A549 (cell line): ENCODE measurements at regions not wholly inside any gene's neighbourhood (a gene's known extent, or its start where the extent isn't known, plus 50 kb on each side); places are given as distances from the start of the nearest gene placed in this dataset.

Experiments used
- ATAC-seq, 2 experiments: fragments of 200-7000 bp in 1 of 2; fragments of >200 bp in 1 of 2; cut with Nextera tagmentation in 1 of 2; cut with Tn5 transposase in 1 of 2; 3 replicates each; pipeline versions ENCODE4 v1.8.0 to v1.9.1; 2018 to 2020; ENCODE audit warnings: mild to moderate bottlenecking in 1 of 2, moderate library complexity in 1 of 2
- CTCF ChIA-PET: fragments of 300-600 bp; sonication (Branson Sonifier 250); formaldehyde crosslinking; extraction: SDS; loops from one replicate; lab custom pipeline; 2021; ENCODE audit warnings: antibody characterized with exemption, inconsistent platforms; lab: Yijun Ruan, JAX
- POLR2A ChIA-PET: fragments of 350-600 bp; formaldehyde crosslinking; extraction: SDS; loops from one replicate; lab custom pipeline; 2021; ENCODE audit warnings: antibody characterized with exemption, inconsistent platforms; lab: Yijun Ruan, JAX
- DNase-seq, 2 experiments: peaks; one replicate each; pipeline versions ENCODE4 v3.0.0 to v3.0.0-alpha.2; 2011 to 2016; ENCODE audit warnings: low read depth in 1 of 2, low spot score in 1 of 2
- FAIRE-seq: peaks from 2 replicates; lab custom pipeline; 2011; peaks lifted over from hg19 to GRCh38; lab: Jason Lieb, UNC
- H3K27ac ChIP-seq, 2 experiments: fragments of >200 bp; sonication (Bioruptor Twin); formaldehyde crosslinking; 3 replicates each; pipeline ENCODE4 v1.5.1; 2016 to 2017
- H3K4me1 ChIP-seq: fragments of >200 bp; sonication (Bioruptor Twin); formaldehyde crosslinking; 3 replicates; pipeline ENCODE4 v1.6.1; 2016
- H3K4me2 ChIP-seq: fragments of >200 bp; sonication (Bioruptor Twin); formaldehyde crosslinking; 3 replicates; pipeline ENCODE4 v1.6.1; 2016
- H3K4me3 ChIP-seq: fragments of >200 bp; sonication (Bioruptor Twin); formaldehyde crosslinking; 3 replicates; pipeline ENCODE4 v1.5.1; 2016
- H3K9me3 ChIP-seq: fragments of >200 bp; sonication (Bioruptor Twin); formaldehyde crosslinking; 3 replicates; pipeline ENCODE4 v1.6.1; 2016
- CBX2 ChIP-seq: fragments of 200-600 bp; sonication (generic); IDR thresholded peaks from 2 replicates; pipeline ENCODE4 v1.6.1; 2016; ENCODE audit warnings: low read depth, mild to moderate bottlenecking, borderline replicate concordance
- CEBPB ChIP-seq, 2 experiments: fragments of >200 bp in 1 of 2; sonication (Bioruptor Twin) in 1 of 2; formaldehyde crosslinking in 1 of 2; IDR thresholded peaks; 2 replicates each; pipeline ENCODE4 v1.6.1; 2012 to 2016
- EP300 ChIP-seq, 2 experiments: fragments of >200 bp; sonication (Bioruptor Twin); formaldehyde crosslinking; IDR thresholded peaks; 2 replicates in 1 of 2; 3 replicates in 1 of 2; pipeline ENCODE4 v1.6.1; 2016 to 2017
- ESRRA ChIP-seq: fragments of 150-350 bp; IDR thresholded peaks from 2 replicates; pipeline ENCODE4 v1.6.1; 2014; ENCODE audit warnings: mild to moderate bottlenecking, low read length, borderline replicate concordance
- FOXS1 ChIP-seq: fragments of 250-450 bp; sonication (Bioruptor Pico); IDR thresholded peaks from 2 replicates; pipeline ENCODE4 v1.5.0; 2020; ENCODE audit warnings: mild to moderate bottlenecking, moderate library complexity
- GATA3 ChIP-seq: IDR thresholded peaks from 2 replicates; pipeline ENCODE4 v1.6.1; 2012; ENCODE audit warnings: borderline replicate concordance
- HDAC2 ChIP-seq: fragments of 200-600 bp; sonication (generic); IDR thresholded peaks from 2 replicates; pipeline ENCODE4 v1.6.1; 2016
- HOXB13 ChIP-seq: fragments of 250-450 bp; sonication (Bioruptor Pico); IDR thresholded peaks from 2 replicates; pipeline ENCODE4 v1.5.0; 2020; ENCODE audit warnings: low read depth, mild to moderate bottlenecking, moderate library complexity
- HOXB5 ChIP-seq: fragments of 250-450 bp; sonication (Bioruptor Pico); IDR thresholded peaks from 2 replicates; pipeline ENCODE4 v1.5.0; 2020; ENCODE audit warnings: mild to moderate bottlenecking, moderate library complexity
- JUN ChIP-seq, 2 experiments: fragments of >200 bp; sonication (Bioruptor Twin); formaldehyde crosslinking; IDR thresholded peaks; 2 replicates in 1 of 2; 3 replicates in 1 of 2; pipeline ENCODE4 v1.6.1; 2016 to 2017
- KDM1A ChIP-seq: fragments of 200-600 bp; sonication (generic); IDR thresholded peaks from 2 replicates; pipeline ENCODE4 v1.6.1; 2016; ENCODE audit warnings: low read depth, mild to moderate bottlenecking
- MAFK ChIP-seq: fragments of 450-650 bp; IDR thresholded peaks from 2 replicates; pipeline ENCODE4 v1.6.1; 2014; ENCODE audit not compliant: partially characterized antibody
- MYC ChIP-seq: IDR thresholded peaks from 2 replicates; pipeline ENCODE4 v1.6.1; 2012; ENCODE audit warnings: mild to moderate bottlenecking, inconsistent platforms, low read length, improper control_type of control experiment, borderline replicate concordance
- NPAS2 ChIP-seq: fragments of 250-450 bp; sonication (Bioruptor Pico); IDR thresholded peaks from 2 replicates; pipeline ENCODE4 v1.8.0; 2022; ENCODE audit warnings: mild to moderate bottlenecking, moderate library complexity, borderline replicate concordance
- POLR2AphosphoS2 ChIP-seq: conservative IDR thresholded peaks from 2 replicates; pipeline ENCODE4 v1.6.1; 2012; ENCODE audit warnings: low read length, improper control_type of control experiment, inconsistent platforms
- RAD21 ChIP-seq, 2 experiments: fragments of >200 bp in 1 of 2; sonication (Bioruptor Twin) in 1 of 2; formaldehyde crosslinking in 1 of 2; IDR thresholded peaks in 1 of 2; conservative IDR thresholded peaks in 1 of 2; 2 replicates in 1 of 2; 3 replicates in 1 of 2; pipeline ENCODE4 v1.6.1; 2012 to 2018; ENCODE audit warnings: inconsistent platforms in 1 of 2
- RCOR1 ChIP-seq: fragments of 150-350 bp; IDR thresholded peaks from 2 replicates; pipeline ENCODE4 v1.6.1; 2014; ENCODE audit warnings: antibody characterized with exemption, low read length, low read depth
- RNF2 ChIP-seq: fragments of 200-600 bp; sonication (generic); IDR thresholded peaks from 2 replicates; pipeline ENCODE4 v1.6.1; 2016; ENCODE audit warnings: low read depth, mild to moderate bottlenecking, antibody characterized with exemption, moderate library complexity, borderline replicate concordance
- SMC3 ChIP-seq: fragments of >200 bp; sonication (Bioruptor Twin); formaldehyde crosslinking; IDR thresholded peaks from 3 replicates; pipeline ENCODE4 v1.6.1; 2018; ENCODE audit warnings: inconsistent platforms
- ZFP36 ChIP-seq: fragments of 450-650 bp; IDR thresholded peaks from 2 replicates; pipeline ENCODE4 v1.6.1; 2014; ENCODE audit warnings: borderline replicate concordance; ENCODE audit not compliant: partially characterized antibody
- ZNF302 ChIP-seq: fragments of 250-450 bp; sonication (Bioruptor Pico); IDR thresholded peaks from 2 replicates; pipeline ENCODE4 v1.9.0; 2021; ENCODE audit warnings: inconsistent platforms, mild to moderate bottlenecking, moderate library complexity
- ZSCAN20 ChIP-seq: fragments of 250-450 bp; sonication (Bioruptor Pico); IDR thresholded peaks from 2 replicates; pipeline ENCODE4 v1.8.0; 2022; ENCODE audit warnings: mild to moderate bottlenecking, moderate library complexity
- WGBS: methylation state at CpG from one replicate; pipeline ENCODE4 v1.1.6; 2017; ENCODE audit errors: missing lambda C conversion rate; 5-methylcytosine and 5-hydroxymethylcytosine counted together
- TF ChIP-seq, protein P1 (sequence below): fragments of 450-650 bp; IDR thresholded peaks from 2 replicates; pipeline ENCODE4 v1.6.1; 2014; ENCODE audit warnings: antibody characterized with exemption
- TF ChIP-seq, protein P2 (sequence below): fragments of 200-600 bp; sonication (generic); IDR thresholded peaks from 2 replicates; pipeline ENCODE4 v1.6.1; 2016; ENCODE audit warnings: antibody characterized with exemption, mild to moderate bottlenecking, moderate library complexity
- TF ChIP-seq, protein P3 (sequence below): IDR thresholded peaks from 2 replicates; pipeline ENCODE4 v1.6.1; 2012
- TF ChIP-seq, protein P4 (sequence below): fragments of 250-450 bp; sonication (Bioruptor Pico); IDR thresholded peaks from 2 replicates; pipeline ENCODE4 v1.5.0; 2020; ENCODE audit warnings: low read depth, mild to moderate bottlenecking, moderate library complexity
- TF ChIP-seq, protein P5 (sequence below): IDR thresholded peaks from 2 replicates; pipeline ENCODE4 v1.6.1; 2012

DNA sequence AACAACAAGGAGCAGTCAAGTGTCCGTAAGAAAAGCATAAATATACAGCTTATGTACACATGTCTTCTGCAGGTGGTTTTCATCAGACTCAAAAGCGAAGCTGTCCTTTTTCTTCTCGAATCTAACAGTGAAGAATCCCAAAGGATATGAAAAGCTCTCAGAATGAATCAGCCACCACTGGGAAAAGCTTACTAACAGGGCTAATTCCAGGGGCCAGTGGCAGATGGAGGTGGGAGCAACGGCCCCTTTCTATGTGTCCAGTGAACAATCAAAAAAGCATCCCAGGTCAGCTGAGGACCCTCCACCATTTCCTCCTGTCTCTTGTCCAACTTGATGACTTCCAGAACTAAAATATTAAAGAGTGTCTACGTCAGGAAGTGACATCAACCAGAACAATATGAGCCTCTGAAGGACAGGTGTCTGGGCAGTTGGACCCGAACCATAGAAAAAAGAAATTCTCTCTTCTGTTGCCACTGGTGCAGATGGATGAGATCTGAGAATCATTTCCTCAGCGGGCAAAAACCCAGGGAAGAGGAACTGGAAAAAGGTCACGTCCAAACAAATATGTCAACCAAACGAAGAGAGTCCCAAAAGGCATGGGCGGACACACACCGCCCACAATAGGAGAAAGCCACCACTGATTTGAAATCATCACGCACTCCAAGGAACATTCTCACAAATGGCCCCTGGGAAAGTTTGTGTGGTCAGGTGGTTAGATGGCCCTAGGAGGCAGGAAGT, 70.4 kb upstream of the TIAM1 start:
- POLR2A ChIA-PET, result no interaction called here
- CTCF ChIA-PET, result interaction anchor here (0.9 kb wide), 1 partner anchor 12 kb away, joined by 3 read pairs; no protein-coding TSS in a partner anchor
- DNase-seq (no peak), FAIRE-seq (no peak), ATAC-seq (no peak)
- TF ChIP-seq SMC3 (no peak), EP300 (IDR thresholded peaks at IDR 0.05) (no peak), ZFP36 (no peak), ESRRA (no peak), CEBPB (IDR thresholded peaks at IDR 0.05) (no peak), HOXB5 (no peak), ZSCAN20 (CRISPR knock-in tag) (no peak), MAFK (no peak)
- H3K4me1 ChIP-seq, result no peaks in the 10 kb centered on the region
- 29% methylated on average over 12 of the region's 12 CpGs for WGBS
- no peaks in the 10 kb centered on the region for H3K9me3 ChIP-seq
- H3K27ac ChIP-seq, result no peak overlapping the region
- no peak overlapping the region for H3K4me3 ChIP-seq
- H3K4me2 ChIP-seq, result no peak overlapping the region

DNA sequence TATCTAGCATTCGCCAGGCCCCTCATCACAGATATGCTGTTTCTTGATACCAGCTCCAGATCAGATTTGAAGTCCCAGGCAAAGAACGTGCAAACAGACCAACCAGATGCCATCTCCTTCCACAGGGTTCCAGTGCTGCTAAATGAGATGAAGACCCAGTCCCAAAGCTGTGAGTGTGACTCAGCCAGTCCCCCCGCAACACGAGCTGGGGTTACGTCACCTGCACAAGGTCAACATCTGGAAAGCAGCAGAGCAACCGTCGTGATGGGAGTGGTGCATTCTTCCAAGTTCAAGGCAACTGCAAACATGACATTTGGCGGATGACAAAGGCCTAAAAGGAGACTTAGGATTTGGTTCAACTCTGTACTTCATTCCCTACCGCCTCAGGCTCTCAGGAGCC, 69.6 kb upstream of the TIAM1 start:
- Histone ChIP-seq H3K4me1 (no peaks in the 10 kb centered on the region), H3K4me2 (no peak overlapping the region), H3K27ac (no peak overlapping the region), H3K4me3 (no peak overlapping the region), H3K9me3 (no peaks in the 10 kb centered on the region)
- no peak for ATAC-seq
- TF ChIP-seq HOXB13 (CRISPR knock-in tag), result no peak
- TF ChIP-seq EP300 (IDR thresholded peaks at IDR 0.05), result no peak
- no peak for TF ChIP-seq POLR2AphosphoS2
- no peak for TF ChIP-seq HDAC2
- TF ChIP-seq, protein P1, sequence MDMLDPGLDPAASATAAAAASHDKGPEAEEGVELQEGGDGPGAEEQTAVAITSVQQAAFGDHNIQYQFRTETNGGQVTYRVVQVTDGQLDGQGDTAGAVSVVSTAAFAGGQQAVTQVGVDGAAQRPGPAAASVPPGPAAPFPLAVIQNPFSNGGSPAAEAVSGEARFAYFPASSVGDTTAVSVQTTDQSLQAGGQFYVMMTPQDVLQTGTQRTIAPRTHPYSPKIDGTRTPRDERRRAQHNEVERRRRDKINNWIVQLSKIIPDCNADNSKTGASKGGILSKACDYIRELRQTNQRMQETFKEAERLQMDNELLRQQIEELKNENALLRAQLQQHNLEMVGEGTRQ, result no peak
- TF ChIP-seq SMC3, result no peak
- no peak for TF ChIP-seq NPAS2
- no peak for TF ChIP-seq MYC
- no peak for TF ChIP-seq RCOR1
- TF ChIP-seq, protein P2, sequence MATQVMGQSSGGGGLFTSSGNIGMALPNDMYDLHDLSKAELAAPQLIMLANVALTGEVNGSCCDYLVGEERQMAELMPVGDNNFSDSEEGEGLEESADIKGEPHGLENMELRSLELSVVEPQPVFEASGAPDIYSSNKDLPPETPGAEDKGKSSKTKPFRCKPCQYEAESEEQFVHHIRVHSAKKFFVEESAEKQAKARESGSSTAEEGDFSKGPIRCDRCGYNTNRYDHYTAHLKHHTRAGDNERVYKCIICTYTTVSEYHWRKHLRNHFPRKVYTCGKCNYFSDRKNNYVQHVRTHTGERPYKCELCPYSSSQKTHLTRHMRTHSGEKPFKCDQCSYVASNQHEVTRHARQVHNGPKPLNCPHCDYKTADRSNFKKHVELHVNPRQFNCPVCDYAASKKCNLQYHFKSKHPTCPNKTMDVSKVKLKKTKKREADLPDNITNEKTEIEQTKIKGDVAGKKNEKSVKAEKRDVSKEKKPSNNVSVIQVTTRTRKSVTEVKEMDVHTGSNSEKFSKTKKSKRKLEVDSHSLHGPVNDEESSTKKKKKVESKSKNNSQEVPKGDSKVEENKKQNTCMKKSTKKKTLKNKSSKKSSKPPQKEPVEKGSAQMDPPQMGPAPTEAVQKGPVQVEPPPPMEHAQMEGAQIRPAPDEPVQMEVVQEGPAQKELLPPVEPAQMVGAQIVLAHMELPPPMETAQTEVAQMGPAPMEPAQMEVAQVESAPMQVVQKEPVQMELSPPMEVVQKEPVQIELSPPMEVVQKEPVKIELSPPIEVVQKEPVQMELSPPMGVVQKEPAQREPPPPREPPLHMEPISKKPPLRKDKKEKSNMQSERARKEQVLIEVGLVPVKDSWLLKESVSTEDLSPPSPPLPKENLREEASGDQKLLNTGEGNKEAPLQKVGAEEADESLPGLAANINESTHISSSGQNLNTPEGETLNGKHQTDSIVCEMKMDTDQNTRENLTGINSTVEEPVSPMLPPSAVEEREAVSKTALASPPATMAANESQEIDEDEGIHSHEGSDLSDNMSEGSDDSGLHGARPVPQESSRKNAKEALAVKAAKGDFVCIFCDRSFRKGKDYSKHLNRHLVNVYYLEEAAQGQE, result no peak
- TF ChIP-seq MAFK, result no peak
- TF ChIP-seq, protein P3, sequence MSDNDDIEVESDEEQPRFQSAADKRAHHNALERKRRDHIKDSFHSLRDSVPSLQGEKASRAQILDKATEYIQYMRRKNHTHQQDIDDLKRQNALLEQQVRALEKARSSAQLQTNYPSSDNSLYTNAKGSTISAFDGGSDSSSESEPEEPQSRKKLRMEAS, result no peak
- no peak for DNase-seq
- POLR2A ChIA-PET, result no interaction called here
- CTCF ChIA-PET, result interaction anchor here (0.9 kb wide), 1 partner anchor 11 kb away, joined by 3 read pairs; no protein-coding TSS in a partner anchor
- no peak for FAIRE-seq
- WGBS, result 23% methylated on average over 3 of the region's 9 CpGs

DNA sequence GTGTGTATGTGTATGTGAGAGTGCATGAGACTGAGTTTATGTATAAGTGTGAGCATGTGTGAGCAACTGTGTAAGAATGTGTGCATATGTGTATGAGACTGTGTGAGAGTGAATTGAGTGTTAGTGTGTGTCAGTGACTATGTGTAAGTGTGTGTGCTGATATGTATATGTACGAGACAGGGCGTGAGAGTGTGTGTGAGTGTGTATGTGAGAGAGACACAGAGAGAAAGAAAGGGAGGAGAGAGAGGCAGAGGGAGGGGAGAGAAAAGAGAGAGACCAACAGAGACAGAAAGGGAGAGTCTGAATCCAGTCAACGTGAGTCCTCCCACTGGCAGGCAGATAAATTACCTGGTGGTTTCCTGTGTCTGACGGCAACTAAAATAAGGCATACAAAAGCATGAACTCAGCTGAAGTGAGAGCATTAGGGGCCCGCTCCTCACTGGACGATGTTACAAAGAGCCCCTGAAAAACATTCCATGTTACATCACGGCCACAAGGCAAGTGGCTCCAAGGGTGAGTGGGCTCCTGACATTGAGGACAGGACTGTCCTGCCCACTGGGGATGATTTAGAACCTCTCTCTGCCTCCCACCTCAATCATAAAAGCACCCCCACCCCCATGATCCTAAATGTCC, 66.6 kb upstream of the TIAM1 start:
- DNase-seq (no peak), FAIRE-seq (no peak), ATAC-seq (no peak)
- POLR2A ChIA-PET, result no interaction called here
- Histone ChIP-seq H3K27ac (no peak overlapping the region), H3K9me3 (no peaks in the 10 kb centered on the region), H3K4me1 (no peaks in the 10 kb centered on the region), H3K4me2 (no peak overlapping the region), H3K4me3 (no peak overlapping the region)
- 18% methylated on average over 7 of the region's 7 CpGs for WGBS
- CTCF ChIA-PET, result interaction anchor here (0.8 kb wide), 1 partner anchor 170 kb away, joined by 3 read pairs; no protein-coding TSS in a partner anchor
- TF ChIP-seq CBX2 (no peak), JUN (IDR thresholded peaks at IDR 0.05) (no peak), ZNF302 (no peak), ESRRA (no peak), FOXS1 (CRISPR knock-in tag) (no peak), ZFP36 (no peak), RNF2 (no peak), RCOR1 (no peak), GATA3 (no peak), KDM1A (no peak), RAD21 (conservative IDR thresholded peaks at IDR 0.05 in 1 of 2, IDR thresholded peaks at IDR 0.05 in 1 of 2) (no peak)
- TF ChIP-seq, protein P4, sequence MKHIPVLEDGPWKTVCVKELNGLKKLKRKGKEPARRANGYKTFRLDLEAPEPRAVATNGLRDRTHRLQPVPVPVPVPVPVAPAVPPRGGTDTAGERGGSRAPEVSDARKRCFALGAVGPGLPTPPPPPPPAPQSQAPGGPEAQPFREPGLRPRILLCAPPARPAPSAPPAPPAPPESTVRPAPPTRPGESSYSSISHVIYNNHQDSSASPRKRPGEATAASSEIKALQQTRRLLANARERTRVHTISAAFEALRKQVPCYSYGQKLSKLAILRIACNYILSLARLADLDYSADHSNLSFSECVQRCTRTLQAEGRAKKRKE (CRISPR knock-in tag), result no peak
- TF ChIP-seq, protein P5, sequence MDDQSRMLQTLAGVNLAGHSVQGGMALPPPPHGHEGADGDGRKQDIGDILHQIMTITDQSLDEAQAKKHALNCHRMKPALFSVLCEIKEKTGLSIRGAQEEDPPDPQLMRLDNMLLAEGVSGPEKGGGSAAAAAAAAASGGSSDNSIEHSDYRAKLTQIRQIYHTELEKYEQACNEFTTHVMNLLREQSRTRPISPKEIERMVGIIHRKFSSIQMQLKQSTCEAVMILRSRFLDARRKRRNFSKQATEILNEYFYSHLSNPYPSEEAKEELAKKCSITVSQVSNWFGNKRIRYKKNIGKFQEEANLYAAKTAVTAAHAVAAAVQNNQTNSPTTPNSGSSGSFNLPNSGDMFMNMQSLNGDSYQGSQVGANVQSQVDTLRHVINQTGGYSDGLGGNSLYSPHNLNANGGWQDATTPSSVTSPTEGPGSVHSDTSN, result no peak
